Kidney (tissue), 13 donors: ENCODE measurements at regions not wholly inside any gene's neighbourhood (a gene's known extent, or its start where the extent isn't known, plus 50 kb on each side); places are given as distances from the start of the nearest gene placed in this dataset.

Experiments
- DNase-seq, 5 donors: peaks; one replicate each; pipeline ENCODE4 v3.0.0-alpha.2; 2013 to 2020
- FAIRE-seq: peaks from 2 replicates; lab custom pipeline; 2012; peaks lifted over from hg19 to GRCh38; lab: Jason Lieb, UNC
- H3K27ac ChIP-seq, 2 donors: one replicate each; pipeline ENCODE4 v1.7.0; 2013; ENCODE audit warnings: low read depth in 2 of 2, low read length in 2 of 2, inconsistent platforms in 1 of 2
- H3K27me3 ChIP-seq: one replicate; pipeline ENCODE4 v1.7.1; 2013; ENCODE audit warnings: low read length, inconsistent platforms; ENCODE audit not compliant: control insufficient read depth, insufficient read depth
- H3K36me3 ChIP-seq, 3 donors: one replicate each; pipeline versions ENCODE4 v1.7.0 to v1.7.1; 2013; ENCODE audit warnings: low read length in 3 of 3, control low read depth in 1 of 3, inconsistent platforms in 1 of 3; ENCODE audit not compliant: insufficient read depth in 3 of 3, control insufficient read depth in 2 of 3
- H3K4me1 ChIP-seq, 3 donors: one replicate each; pipeline versions ENCODE4 v1.7.0 to v1.7.1; 2013; ENCODE audit warnings: low read length in 3 of 3, inconsistent platforms in 1 of 3, low read depth in 1 of 3; ENCODE audit not compliant: control insufficient read depth in 2 of 3, insufficient read depth in 2 of 3
- H3K4me3 ChIP-seq, 3 donors: one replicate each; pipeline versions ENCODE4 v1.7.0 to v1.8.1; 2013; ENCODE audit warnings: low read length in 3 of 3, control low read depth in 1 of 3, inconsistent platforms in 1 of 3
- H3K9ac ChIP-seq, 3 donors: one replicate each; pipeline versions ENCODE4 v1.7.0 to v1.7.1; 2013; ENCODE audit warnings: low read length in 3 of 3, control low read depth in 1 of 3, inconsistent platforms in 1 of 3
- H3K9me3 ChIP-seq, 3 donors: one replicate each; pipeline versions ENCODE4 v1.7.0 to v1.7.1; 2013; ENCODE audit warnings: low read length in 3 of 3, control low read depth in 1 of 3, inconsistent platforms in 1 of 3; ENCODE audit not compliant: control insufficient read depth in 2 of 3, insufficient read depth in 1 of 3
- intact Hi-C: fragments of 100-400 bp; cut with DNase I; formaldehyde crosslinking; loops from one replicate; pipeline ENCODE4 v1.11.1; 2022
- TF ChIP-seq, protein P1 (sequence below): IDR thresholded peaks from 3 replicates; pipeline ENCODE4 v1.5.1; 2012; ENCODE audit warnings: mild to moderate bottlenecking, moderate library complexity, borderline replicate concordance; ENCODE audit not compliant: insufficient read depth; ENCODE audit errors: extremely low read depth
- donor health status: control.
- donor health status: control.
- donor health status: control.
- donor health status: control.
- donor health status: control.
- donor health status: DM: yes; HTN: yes; CAD: no.
- donor health status: Normal renal cell carcinoma (clear cell type).

DNA sequence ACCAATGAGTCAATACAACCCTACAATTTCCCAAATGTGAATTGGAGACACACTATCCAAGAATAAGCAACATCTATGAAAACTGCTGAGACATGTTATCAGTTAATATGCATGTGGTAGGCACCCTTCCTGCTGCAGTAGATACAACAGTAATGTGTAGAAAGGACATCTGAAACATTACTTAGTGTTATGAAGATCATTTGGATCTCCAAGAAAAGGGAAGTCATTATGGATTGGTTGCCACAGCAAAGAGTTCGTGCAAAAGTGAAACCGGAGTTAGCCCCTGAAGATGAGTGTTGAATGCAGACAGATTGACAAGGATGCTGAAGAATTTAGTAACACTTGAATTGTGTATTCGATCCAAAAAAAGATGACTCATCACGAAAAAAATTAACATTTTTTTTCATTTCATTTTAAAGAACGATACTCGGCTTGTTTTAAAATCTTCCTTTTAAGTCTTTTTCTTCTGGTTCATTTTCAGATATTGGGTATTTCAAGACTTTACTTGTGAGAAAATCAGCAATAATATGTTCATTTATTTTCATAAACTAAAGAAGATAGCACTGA, 322.4 kb upstream of the KLF6 start:
- no peak for FAIRE-seq
- TF ChIP-seq, protein P1, sequence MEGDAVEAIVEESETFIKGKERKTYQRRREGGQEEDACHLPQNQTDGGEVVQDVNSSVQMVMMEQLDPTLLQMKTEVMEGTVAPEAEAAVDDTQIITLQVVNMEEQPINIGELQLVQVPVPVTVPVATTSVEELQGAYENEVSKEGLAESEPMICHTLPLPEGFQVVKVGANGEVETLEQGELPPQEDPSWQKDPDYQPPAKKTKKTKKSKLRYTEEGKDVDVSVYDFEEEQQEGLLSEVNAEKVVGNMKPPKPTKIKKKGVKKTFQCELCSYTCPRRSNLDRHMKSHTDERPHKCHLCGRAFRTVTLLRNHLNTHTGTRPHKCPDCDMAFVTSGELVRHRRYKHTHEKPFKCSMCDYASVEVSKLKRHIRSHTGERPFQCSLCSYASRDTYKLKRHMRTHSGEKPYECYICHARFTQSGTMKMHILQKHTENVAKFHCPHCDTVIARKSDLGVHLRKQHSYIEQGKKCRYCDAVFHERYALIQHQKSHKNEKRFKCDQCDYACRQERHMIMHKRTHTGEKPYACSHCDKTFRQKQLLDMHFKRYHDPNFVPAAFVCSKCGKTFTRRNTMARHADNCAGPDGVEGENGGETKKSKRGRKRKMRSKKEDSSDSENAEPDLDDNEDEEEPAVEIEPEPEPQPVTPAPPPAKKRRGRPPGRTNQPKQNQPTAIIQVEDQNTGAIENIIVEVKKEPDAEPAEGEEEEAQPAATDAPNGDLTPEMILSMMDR = no peak
- no peak for DNase-seq

DNA sequence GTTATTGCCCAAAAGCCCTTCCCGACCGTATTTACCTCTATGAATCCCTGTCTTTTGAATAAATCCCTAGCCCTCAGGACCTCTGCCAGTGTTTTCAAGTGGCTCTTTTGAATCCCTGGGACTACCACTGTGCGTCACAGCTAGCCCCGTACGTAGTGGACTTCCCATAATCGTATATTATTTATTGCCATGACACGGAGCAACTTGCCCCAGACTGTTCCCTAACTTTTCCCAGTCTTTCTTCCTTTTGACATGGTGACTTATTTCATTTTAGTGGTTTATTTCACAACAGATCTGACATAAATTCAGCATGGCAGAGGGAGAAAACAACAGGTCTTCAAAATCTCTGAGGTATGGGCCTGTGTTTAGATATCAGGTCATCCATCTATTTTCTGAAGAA, 318.6 kb upstream of the KLF6 start:
- FAIRE-seq = no peak

More for the DNA sequence above, 322.4 kb upstream of the KLF6 start:
- no peak overlapping the region for H3K4me3 ChIP-seq
- no peaks in the 10 kb centered on the region for H3K36me3 ChIP-seq
- H3K9ac ChIP-seq = no peak overlapping the region
- H3K4me1 ChIP-seq = no peaks in the 10 kb centered on the region
- no peak overlapping the region for H3K27ac ChIP-seq
- H3K9me3 ChIP-seq = no peaks in the 10 kb centered on the region
- no peaks in the 10 kb centered on the region for H3K27me3 ChIP-seq
- intact Hi-C loops = no loop called here

DNA sequence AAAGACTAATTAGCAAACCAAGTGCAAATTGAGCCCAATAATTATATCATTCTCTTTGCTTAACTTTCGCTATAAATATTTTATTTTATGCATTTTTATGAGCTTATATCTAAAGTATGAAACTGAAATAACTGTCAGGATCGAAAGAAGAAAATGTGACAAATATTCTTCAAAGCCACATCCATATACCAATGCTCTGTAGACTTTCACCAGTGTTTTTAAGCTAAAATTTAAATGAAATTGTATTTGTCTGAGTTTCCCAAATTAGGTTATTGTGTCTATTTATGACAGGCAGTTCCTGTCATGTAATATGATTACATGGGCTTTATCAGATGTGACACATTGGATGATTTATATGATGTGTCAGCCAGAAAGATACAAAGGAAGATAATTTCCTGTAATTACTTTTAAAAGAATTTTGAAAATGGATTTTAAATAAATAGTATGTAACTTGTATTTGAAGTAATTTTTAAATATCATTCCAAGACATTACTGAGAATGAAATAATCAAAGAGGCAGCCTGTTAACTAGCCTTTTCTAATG, 317.9 kb upstream of the KLF6 start:
- H3K4me1 ChIP-seq = no peaks in the 10 kb centered on the region

More for the DNA sequence above, 318.6 kb upstream of the KLF6 start:
- no peak overlapping the region for H3K9ac ChIP-seq
- no peaks in the 10 kb centered on the region for H3K27me3 ChIP-seq
- H3K36me3 ChIP-seq = no peaks in the 10 kb centered on the region
- TF ChIP-seq, protein P1 = no peak
- no peaks in the 10 kb centered on the region for H3K9me3 ChIP-seq
- no peak overlapping the region for H3K4me3 ChIP-seq
- intact Hi-C loops = no loop called here
- no peak for DNase-seq
- H3K27ac ChIP-seq = no peak overlapping the region
- no peaks in the 10 kb centered on the region for H3K4me1 ChIP-seq

More for the DNA sequence above, 317.9 kb upstream of the KLF6 start:
- H3K9me3 ChIP-seq = no peaks in the 10 kb centered on the region
- TF ChIP-seq, protein P1 = no peak
- no peak overlapping the region for H3K9ac ChIP-seq
- no peak overlapping the region for H3K27ac ChIP-seq
- intact Hi-C loops = no loop called here
- peak; percentile 42 for FAIRE-seq
- no peaks in the 10 kb centered on the region for H3K36me3 ChIP-seq
- H3K4me3 ChIP-seq = no peak overlapping the region
- no peak for DNase-seq
- no peaks in the 10 kb centered on the region for H3K27me3 ChIP-seq
